ENCODE measurements at regions not wholly inside any gene's neighbourhood (a gene's known extent, or its start where the extent isn't known, plus 50 kb on each side); places are given as distances from the start of the nearest gene placed in this dataset.
A peak's percentile ranks its signal among the peaks of the same experiment; 100 is the strongest.
"Not testable (repeated sequence)": the region's sequence is repeated elsewhere in the genome, so short reads cannot be mapped to it uniquely, and the experiment has no call there.

DNA sequence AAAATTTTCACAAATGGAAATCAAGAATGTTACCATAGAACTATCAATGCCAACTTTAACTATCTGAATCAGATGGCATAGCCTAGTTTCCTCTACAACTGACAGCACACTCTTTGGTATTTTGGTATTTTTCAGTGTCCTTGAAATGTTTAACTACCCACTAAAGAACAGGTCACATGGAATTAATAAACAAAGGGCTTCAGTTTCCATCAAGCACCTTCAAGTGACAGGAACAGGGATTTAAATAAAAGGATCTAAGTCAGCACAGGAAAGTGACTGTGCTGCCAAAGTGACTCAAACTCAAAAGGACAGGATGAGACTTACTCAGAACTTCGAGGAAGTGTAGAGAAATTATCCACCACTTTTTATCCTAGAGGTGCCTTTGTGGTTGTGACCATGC is 117.2 kb downstream of the FAM72B start:
- H3K4me3 Mint-ChIP-seq; H3K9me3 ChIP-seq (ENCODE audit: control insufficient read depth, insufficient read depth, low read length); H3K27ac Mint-ChIP-seq; ATAC-seq; H3K4me1 ChIP-seq (ENCODE audit: control insufficient read depth, insufficient read depth, low read length); intact Hi-C loops (cut with micrococcal nuclease); H3K9me3 Mint-ChIP-seq; H3K36me3 ChIP-seq (ENCODE audit: control insufficient read depth, insufficient read depth, low read length); H3K27me3 Mint-ChIP-seq (ENCODE audit: low read depth in 2 of 2); H3K27ac ChIP-seq (ENCODE audit: low read length); DNase-seq; H3K4me3 ChIP-seq (ENCODE audit: low read length); H3K36me3 Mint-ChIP-seq; H3K27me3 ChIP-seq (ENCODE audit: control insufficient read depth, insufficient read depth, low read length); H3K4me1 Mint-ChIP-seq: not testable (repeated sequence)
- WGBS (ENCODE audit: insufficient coverage) = no CpG with 5 or more reads among the region's 1 CpG

GRCh38 chr1:121068738-121069499 is 115.2 kb downstream of the FAM72B start:
- H3K9me3 ChIP-seq (ENCODE audit: control insufficient read depth, insufficient read depth, low read length); ATAC-seq; H3K27me3 Mint-ChIP-seq (ENCODE audit: low read depth in 2 of 2); intact Hi-C loops (cut with micrococcal nuclease); H3K4me1 ChIP-seq (ENCODE audit: control insufficient read depth, insufficient read depth, low read length); H3K36me3 ChIP-seq (ENCODE audit: control insufficient read depth, insufficient read depth, low read length); H3K4me1 Mint-ChIP-seq; H3K27me3 ChIP-seq (ENCODE audit: control insufficient read depth, insufficient read depth, low read length); H3K36me3 Mint-ChIP-seq; H3K27ac Mint-ChIP-seq; H3K4me3 Mint-ChIP-seq; H3K27ac ChIP-seq (ENCODE audit: low read length); H3K4me3 ChIP-seq (ENCODE audit: low read length); H3K9me3 Mint-ChIP-seq; DNase-seq: not testable (repeated sequence)
- WGBS (ENCODE audit: insufficient coverage) = no CpG with 5 or more reads among the region's 1 CpG

DNA sequence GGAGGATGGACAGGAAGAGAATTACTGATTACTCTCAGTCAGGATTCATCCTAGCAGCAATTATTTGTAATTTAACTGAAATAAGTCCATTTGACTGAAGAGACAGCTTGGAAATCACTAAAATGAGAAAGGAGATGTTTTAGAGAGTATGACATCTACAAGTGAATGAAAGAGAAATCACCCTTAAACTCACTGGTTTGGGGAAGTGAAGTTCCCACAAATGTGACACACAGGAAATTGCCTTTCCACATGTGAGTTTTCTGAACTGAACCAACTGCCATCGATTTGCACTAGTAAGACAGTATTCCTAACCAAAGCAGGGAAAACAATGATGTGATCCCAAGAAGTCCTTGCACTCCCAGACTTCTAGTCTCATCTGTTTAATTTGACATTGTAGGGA is 110.3 kb downstream of the FAM72B start:
- WGBS (ENCODE audit: insufficient coverage) = no CpG with 5 or more reads among the region's 1 CpG
- H3K36me3 Mint-ChIP-seq; H3K4me1 Mint-ChIP-seq; H3K27me3 ChIP-seq (ENCODE audit: control insufficient read depth, insufficient read depth, low read length); ATAC-seq; H3K27me3 Mint-ChIP-seq (ENCODE audit: low read depth in 2 of 2); H3K9me3 ChIP-seq (ENCODE audit: control insufficient read depth, insufficient read depth, low read length); H3K4me1 ChIP-seq (ENCODE audit: control insufficient read depth, insufficient read depth, low read length); H3K4me3 Mint-ChIP-seq; H3K4me3 ChIP-seq (ENCODE audit: low read length); DNase-seq; H3K36me3 ChIP-seq (ENCODE audit: control insufficient read depth, insufficient read depth, low read length); H3K27ac ChIP-seq (ENCODE audit: low read length); H3K9me3 Mint-ChIP-seq; intact Hi-C loops (cut with micrococcal nuclease); H3K27ac Mint-ChIP-seq: not testable (repeated sequence)

GRCh38 chr1:121075254-121075805 is 108.8 kb downstream of the FAM72B start:
- H3K4me3 Mint-ChIP-seq = not testable (repeated sequence)

GRCh38 chr1:121076674-121077073 is 107.5 kb downstream of the FAM72B start:
- peaks cover 15 to 18% of the 10 kb centered on the region in 2 donors for H3K27me3 Mint-ChIP-seq (ENCODE audit: low read depth in 2 of 2)
- not testable (repeated sequence) for H3K36me3 ChIP-seq (ENCODE audit: control insufficient read depth, insufficient read depth, low read length)

More at GRCh38 chr1:121075254-121075805, 108.8 kb downstream of the FAM72B start:
- H3K4me1 Mint-ChIP-seq; H3K4me3 ChIP-seq (ENCODE audit: low read length); ATAC-seq; H3K36me3 Mint-ChIP-seq; H3K9me3 Mint-ChIP-seq; H3K27ac ChIP-seq (ENCODE audit: low read length); H3K36me3 ChIP-seq (ENCODE audit: control insufficient read depth, insufficient read depth, low read length); intact Hi-C loops (cut with micrococcal nuclease); H3K27me3 Mint-ChIP-seq (ENCODE audit: low read depth in 2 of 2); DNase-seq; H3K9me3 ChIP-seq (ENCODE audit: control insufficient read depth, insufficient read depth, low read length); H3K27ac Mint-ChIP-seq; H3K4me1 ChIP-seq (ENCODE audit: control insufficient read depth, insufficient read depth, low read length); H3K27me3 ChIP-seq (ENCODE audit: control insufficient read depth, insufficient read depth, low read length): not testable (repeated sequence)
- WGBS (ENCODE audit: insufficient coverage) = no CpG with 5 or more reads among the region's 3 CpGs

GRCh38 chr1:121079655-121080054 is 104.5 kb downstream of the FAM72B start:
- H3K4me3 Mint-ChIP-seq = peak overlapping the region; percentile 70

More at GRCh38 chr1:121076674-121077073, 107.5 kb downstream of the FAM72B start:
- H3K4me1 Mint-ChIP-seq = peaks cover 9 to 11% of the 10 kb centered on the region in 2 donors
- H3K4me1 ChIP-seq (ENCODE audit: control insufficient read depth, insufficient read depth, low read length); H3K9me3 Mint-ChIP-seq; H3K27ac ChIP-seq (ENCODE audit: low read length); intact Hi-C loops (cut with micrococcal nuclease); H3K4me3 ChIP-seq (ENCODE audit: low read length); DNase-seq; H3K36me3 Mint-ChIP-seq; H3K27me3 ChIP-seq (ENCODE audit: control insufficient read depth, insufficient read depth, low read length); H3K9me3 ChIP-seq (ENCODE audit: control insufficient read depth, insufficient read depth, low read length); H3K27ac Mint-ChIP-seq; H3K4me3 Mint-ChIP-seq; ATAC-seq: not testable (repeated sequence)
- no CpG with 5 or more reads among the region's 1 CpG for WGBS (ENCODE audit: insufficient coverage)

GRCh38 chr1:121080197-121080903 is 103.8 kb downstream of the FAM72B start:
- H3K9me3 ChIP-seq (ENCODE audit: control insufficient read depth, insufficient read depth, low read length); H3K36me3 ChIP-seq (ENCODE audit: control insufficient read depth, insufficient read depth, low read length); ATAC-seq; H3K4me1 ChIP-seq (ENCODE audit: control insufficient read depth, insufficient read depth, low read length); H3K27ac ChIP-seq (ENCODE audit: low read length); intact Hi-C loops (cut with micrococcal nuclease); H3K27me3 ChIP-seq (ENCODE audit: control insufficient read depth, insufficient read depth, low read length); H3K9me3 Mint-ChIP-seq; H3K4me3 ChIP-seq (ENCODE audit: low read length); DNase-seq; H3K36me3 Mint-ChIP-seq; H3K27ac Mint-ChIP-seq: not testable (repeated sequence)
- 23% methylated on average over 8 of the region's 11 CpGs for WGBS (ENCODE audit: insufficient coverage)
- peak overlapping the region; percentile 70 for H3K4me3 Mint-ChIP-seq
- H3K27me3 Mint-ChIP-seq (ENCODE audit: low read depth in 2 of 2) = peaks cover 16 to 20% of the 10 kb centered on the region in 2 donors
- H3K4me1 Mint-ChIP-seq = peaks cover 9 to 11% of the 10 kb centered on the region in 2 donors

More at GRCh38 chr1:121079655-121080054, 104.5 kb downstream of the FAM72B start:
- H3K9me3 Mint-ChIP-seq; H3K27me3 ChIP-seq (ENCODE audit: control insufficient read depth, insufficient read depth, low read length); ATAC-seq; H3K4me1 ChIP-seq (ENCODE audit: control insufficient read depth, insufficient read depth, low read length); H3K36me3 ChIP-seq (ENCODE audit: control insufficient read depth, insufficient read depth, low read length); H3K4me3 ChIP-seq (ENCODE audit: low read length); intact Hi-C loops (cut with micrococcal nuclease); H3K9me3 ChIP-seq (ENCODE audit: control insufficient read depth, insufficient read depth, low read length); H3K27ac ChIP-seq (ENCODE audit: low read length); DNase-seq; H3K27ac Mint-ChIP-seq; H3K36me3 Mint-ChIP-seq: not testable (repeated sequence)
- Mint-ChIP-seq H3K4me1 (peaks cover 9 to 11% of the 10 kb centered on the region in 2 donors), H3K27me3 (ENCODE audit: low read depth in 2 of 2) (peaks cover 16 to 20% of the 10 kb centered on the region in 2 donors)

Measured in natural killer cell (primary cell).